GM19043 (cell line): ENCODE measurements at regions not wholly inside any gene's neighbourhood (a gene's known extent, or its start where the extent isn't known, plus 50 kb on each side); places are given as distances from the start of the nearest gene placed in this dataset.

ENCODE experiments used
- ATAC-seq: cut with Tn5 transposase; IDR thresholded peaks from one replicate; pipeline ENCODE4 v1.9.1; 2021; ENCODE audit warnings: low read depth; ENCODE audit not compliant: unreplicated experiment

DNA sequence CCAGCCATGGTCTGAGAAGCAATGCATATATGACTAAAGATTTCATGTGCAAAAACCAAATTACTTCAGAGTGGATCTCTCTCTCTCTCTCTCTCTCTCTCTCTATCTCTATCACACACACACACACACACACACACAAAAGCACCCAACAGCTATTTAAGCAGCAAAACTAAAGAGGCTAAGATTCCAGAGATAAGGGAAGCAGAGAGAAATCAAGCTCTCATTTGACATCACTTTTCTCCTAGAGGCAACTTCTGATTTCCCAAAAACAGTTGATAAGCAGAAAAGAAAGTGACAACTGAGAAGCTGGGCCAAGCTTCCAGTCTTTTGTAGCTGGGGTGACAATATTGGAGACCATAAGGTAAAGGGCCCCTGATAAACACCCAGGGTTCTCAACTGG lies 526.0 kb upstream of the NR2F2 start:
- no peak for ATAC-seq

DNA sequence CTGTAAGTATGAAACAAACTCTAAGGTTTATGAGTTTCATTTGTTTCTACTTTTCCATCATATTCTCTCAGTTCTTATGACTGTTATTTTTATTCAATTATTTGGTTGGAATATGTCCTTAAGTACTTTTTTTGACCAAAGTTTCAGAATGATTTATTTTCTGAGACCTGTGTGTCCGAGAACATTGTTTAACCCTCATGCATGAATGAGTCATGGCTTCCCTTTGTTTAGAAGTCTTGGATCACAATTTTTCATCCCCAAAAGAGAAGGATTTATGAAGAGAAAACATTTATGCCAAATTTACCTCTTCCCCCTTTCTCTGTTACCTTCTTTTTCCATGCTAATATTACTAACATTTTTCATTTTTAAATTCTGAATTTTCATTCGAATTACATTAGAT lies 518.0 kb upstream of the NR2F2 start:
- ATAC-seq, result no peak

DNA sequence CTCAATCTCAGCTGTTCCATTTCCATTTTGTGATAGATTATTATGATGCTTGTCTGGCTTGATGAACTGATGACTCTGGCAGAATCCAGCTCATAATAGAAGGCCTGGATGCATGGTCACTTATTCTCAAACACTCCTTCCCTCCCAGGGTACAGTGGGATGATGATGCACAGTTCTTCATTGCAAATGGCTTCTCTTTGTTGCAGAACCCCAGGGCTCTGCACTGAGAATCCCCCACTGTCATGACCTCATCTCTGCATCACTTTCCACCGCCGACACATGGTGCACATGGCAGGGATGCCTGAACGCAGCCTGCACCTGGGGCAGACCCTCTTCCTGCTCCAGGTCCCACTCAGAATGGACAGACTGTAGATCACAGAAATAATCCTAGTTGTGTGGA lies 515.6 kb upstream of the NR2F2 start:
- ATAC-seq, result no peak

DNA sequence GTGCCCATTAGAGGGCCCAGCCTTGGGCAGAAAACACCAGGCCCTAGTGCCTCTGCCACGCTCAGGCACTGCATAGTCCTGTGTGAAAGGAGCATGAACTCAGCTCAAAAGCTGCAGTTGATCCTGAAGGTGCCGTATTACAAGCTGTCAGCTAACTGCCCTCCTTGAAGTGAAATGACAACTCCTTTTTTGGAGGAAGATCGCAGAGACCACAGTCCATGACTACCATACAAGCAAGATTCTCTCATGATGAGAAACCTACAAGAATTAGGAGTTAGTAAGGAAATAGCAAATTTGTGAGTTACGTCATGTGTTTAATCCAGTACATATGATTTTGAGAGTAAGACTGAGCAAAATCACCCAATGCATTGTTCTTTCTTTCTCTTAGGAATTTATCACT lies 513.9 kb upstream of the NR2F2 start:
- ATAC-seq, result no peak

DNA sequence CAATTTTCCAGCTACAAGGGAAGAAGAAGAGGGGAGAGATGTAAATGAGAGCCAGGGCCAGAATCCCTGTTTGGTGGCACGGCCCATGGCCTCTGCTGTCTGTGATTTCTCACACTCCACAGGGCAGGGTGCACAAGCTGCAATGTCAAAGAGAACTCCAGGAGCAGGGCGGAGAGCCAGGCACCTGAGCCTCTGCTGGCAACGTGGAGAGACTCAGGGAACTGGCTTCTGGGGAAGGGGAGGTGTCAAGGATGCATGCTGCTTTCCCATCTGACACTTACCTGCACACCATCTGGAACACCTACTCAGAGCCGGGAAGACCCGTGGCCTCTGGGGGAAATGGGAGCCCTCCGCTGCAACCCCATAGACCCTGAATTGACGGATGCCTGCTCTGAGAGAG lies 507.5 kb upstream of the NR2F2 start:
- no peak for ATAC-seq

DNA sequence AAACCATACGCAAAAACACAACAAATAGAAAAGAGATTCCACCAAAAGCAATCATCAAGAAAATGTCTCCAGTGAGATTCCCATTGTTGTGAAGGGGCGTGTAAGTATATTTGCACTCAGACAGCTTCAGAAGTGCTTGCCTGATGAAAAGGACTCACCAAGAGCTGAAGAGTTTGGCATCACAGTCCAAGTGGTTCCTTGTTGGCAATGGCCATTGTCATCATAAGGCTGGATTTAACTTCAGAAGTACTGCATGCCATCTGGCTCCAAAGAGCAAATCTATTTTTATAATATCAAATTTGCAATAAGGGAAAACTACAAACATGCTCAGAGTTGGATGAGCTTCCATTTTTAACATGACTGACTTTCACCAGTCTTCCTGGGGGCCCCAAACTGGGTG lies 505.3 kb upstream of the NR2F2 start:
- no peak for ATAC-seq

DNA sequence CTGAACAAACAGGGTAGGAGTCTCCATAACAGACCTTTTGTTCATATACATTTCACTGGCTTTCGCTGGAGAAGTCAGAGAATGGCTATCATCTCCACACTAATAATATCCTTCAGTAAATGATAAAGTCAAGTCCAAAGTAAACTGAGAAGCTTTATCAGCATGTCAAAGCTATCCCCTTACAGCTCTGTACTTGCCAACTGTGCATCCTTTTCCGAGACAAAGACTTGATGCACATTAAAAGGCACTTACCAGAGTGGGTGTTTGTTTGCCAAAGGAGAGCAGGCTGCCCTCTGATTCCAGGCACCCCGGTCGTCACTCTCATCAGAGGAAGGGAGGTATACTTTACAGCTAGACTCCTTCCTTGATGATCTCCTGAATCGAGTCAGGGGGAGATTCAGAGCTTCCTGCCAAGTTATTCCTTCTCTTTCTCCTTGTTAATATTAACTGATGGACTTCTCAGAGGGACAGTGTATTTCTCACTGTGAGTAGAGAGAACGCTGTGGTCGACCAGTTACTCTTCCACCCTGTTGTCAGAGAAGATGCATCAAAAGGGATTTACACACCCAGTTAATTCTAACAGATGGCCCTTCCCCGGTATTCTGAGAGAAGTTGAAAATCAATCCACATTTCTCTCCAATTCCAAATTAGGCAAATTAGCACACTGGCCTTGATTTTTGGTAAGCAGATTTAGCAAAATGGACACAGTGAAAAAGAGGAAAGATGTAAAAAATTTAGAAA lies 504.7 kb upstream of the NR2F2 start:
- ATAC-seq, result no peak

DNA sequence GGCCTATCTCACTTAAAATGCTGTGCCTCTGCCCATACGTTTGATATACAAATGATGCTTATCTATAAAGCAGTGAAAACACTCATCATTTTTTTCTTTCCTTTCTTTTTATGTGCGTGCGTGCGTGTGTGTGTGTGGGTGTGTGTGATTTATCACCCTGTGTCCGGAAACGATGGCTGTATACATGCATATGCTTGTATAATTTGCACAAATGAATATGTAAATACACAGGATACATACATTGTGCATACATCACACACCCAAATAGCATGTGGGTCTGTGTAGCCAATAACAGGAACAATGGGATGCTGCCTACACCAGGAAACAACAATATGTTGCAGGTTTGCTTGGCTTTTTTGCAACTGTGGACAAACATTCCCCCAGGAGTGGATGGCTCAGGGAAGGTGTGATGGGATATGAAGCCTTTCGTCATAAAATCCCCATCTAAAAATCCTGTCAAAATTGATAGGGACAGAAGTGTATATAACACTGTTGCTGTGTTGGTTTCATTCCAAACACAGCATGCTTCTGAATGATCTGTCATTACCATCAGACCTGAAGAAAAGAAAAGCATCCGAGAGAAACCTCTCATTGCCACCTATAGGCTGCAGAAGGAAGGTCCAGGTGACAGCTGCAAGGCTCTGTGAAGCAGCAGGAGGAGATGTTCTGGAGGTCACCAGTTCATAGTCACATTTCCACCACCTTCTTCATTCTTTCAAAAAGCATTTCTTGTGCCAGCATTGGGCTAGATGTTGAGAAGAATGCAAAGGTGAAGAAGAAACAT lies 503.9 kb upstream of the NR2F2 start:
- ATAC-seq, result no peak

DNA sequence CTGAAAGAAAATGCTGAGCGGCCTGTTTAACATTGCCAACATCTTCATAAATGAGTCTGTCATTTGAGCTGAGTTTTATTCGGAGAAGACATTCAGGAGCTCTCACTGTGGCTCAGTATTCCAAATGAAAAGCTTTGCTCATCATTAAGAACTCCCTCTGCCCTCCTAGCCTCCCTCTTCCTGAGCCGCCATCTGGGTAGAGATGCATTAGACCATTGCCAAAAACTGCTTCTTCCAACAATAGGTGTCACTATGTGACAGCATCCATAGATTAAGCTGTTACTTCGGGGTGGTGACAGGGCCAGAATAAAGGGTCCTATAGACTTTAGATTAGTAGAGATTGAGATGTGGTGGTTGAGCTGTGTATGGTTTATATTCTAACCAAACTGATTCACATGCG lies 501.4 kb upstream of the NR2F2 start:
- no peak for ATAC-seq

DNA sequence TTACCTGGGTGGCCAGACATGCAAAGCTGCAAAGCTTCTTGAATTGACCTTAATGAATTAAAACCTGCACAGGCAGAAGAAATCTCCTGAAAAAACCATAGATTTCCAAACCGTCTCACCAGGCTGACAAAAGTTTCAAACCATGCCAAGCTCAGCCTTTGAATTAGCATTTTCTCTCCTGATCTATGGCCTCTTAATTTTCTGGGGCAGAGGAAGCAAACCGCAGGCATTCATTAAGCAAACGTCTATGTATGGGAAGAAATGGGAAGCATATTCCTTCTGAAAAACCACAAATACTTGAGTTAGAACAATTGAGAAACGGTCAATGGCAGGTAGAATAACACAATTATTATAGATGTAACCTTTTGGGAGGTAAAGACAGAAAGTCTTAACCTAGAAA lies 500.2 kb upstream of the NR2F2 start:
- no peak for ATAC-seq

DNA sequence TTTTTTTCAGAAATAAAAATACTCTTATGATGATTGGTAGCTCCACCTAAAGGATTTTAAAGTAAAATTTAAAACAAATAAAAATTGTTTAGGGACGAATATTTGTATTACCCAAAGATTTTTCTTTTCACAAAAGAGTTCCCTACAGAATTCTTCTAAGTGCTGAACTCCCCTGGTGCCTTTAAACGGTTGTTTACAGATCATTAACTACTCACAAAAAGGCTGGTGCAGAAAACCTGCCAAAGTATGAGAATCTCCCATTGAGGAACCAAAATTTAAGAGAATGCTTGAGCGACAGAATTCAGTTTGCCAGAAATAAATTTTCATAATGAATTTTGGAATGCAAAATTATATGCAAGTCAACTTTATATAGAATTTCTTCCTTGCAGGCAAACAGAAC lies 497.8 kb upstream of the NR2F2 start:
- no peak for ATAC-seq

DNA sequence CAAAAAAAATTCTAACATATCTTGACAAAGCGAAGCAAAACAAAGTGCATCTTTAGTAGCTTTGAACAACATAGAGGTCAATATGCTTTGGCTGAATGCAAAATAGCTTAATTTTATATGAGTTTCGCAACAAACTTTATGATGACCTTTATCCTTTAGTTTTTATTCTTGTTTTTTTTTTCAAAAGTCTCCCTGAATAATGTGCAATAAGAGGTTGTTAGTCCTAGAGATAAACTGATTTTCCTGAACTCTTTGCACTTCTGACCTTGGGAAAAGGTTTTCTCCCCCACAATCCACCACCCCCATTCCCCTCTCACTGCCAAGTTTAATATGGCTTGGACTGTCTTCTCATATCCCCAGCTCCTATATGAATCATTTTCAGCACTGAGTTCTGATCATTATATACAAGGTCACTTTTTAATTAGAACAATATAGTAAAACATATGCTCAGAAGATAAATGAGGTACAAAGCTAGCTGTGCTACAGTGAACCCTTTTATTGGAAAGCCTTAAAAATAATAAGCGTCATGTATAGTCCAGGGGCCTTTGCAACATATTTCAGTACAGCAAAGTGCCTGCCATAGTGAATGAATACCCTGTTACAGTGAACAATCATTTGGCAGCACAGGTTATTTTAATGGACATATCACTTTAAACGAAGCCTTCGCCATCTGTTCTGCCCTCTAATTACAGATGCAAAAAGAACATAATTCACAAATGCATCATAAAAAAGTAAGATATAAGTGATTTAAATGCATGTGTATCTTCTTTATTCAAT lies 496.3 kb upstream of the NR2F2 start:
- no peak for ATAC-seq

DNA sequence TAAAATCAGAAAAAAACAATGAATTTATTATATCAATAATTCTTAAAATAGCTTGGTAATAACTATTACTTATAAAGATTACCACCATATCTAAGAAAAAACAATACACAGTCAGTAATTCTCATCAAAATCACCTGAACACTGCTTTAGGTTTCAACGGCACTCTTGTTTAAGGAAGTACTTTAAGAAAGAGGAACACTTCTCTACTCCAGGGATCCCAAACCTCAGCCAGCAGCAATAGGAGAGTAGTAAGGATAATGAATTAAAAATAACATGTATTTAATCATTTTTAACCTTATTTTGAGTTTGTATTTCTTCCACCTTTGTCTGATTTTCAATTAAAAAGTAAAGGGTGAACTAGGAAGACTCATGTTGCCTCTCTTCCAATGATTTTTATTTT lies 494.0 kb upstream of the NR2F2 start:
- no peak for ATAC-seq

DNA sequence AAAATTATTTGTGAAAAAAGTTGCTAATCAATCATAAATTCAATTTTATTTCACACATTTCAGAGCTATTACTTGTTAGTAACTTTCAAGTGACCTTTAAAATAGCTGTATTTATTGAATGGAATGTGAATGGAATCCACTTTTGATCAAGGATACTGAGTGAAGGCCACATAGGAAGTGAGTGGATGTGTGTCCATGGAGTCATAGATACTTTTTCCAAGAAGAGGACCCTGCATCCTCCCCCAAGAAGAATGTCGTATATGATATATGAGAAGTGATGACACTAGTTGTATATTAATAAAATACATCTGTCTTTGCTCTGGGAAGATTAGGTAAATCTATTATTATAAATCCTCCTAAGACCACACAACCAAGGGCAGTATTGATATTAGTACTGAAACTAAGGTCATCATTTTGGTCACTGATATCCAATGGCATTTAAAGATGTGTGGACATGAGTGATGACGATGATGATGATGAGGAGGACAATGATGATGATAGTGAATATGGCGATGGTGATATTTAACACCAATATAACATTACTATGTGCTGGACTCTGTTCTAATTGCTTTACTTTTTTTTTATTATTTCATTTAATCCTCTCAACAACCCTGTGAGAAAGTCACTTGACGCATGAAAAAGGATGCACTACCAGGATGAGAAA lies 493.0 kb upstream of the NR2F2 start:
- no peak for ATAC-seq

DNA sequence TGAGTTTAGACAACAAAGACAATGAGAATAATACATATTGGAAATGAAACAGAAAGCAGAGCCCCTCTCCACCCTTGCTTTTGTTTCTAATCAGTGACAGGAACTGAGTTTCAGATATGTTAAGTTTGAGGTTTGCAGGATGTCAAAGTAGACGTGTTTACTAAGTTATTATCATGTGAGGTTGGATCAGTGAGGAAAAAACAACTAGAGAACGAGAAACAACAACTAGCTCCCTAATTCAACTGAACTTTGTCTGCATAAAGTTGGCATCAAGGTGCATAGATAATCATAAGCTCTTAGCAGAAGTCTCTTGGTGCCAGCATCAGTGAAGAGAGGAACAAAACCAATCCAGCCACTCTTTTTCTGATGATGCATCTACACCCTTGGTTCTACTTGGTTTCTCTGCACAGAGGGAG lies 491.1 kb upstream of the NR2F2 start:
- ATAC-seq, result peak; percentile 90

DNA sequence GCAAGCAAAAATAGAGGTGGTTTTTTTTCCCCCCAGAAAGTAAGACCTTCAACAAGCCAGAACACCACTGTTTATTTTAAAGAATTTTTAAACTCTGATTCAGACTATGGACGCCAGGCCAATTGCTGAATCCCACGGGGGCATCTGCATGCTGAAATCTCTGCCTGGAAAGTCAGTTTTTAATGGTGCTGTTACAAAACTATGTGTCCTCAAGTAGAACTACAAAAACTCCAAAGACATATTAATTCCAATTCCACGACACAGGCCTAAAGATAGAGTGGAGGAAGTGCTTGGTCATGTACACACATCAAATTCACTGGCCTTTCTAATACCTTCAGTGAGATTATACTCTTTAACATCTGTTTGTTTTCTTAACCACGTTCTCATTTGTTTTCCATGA lies 490.5 kb upstream of the NR2F2 start:
- ATAC-seq, result no peak

DNA sequence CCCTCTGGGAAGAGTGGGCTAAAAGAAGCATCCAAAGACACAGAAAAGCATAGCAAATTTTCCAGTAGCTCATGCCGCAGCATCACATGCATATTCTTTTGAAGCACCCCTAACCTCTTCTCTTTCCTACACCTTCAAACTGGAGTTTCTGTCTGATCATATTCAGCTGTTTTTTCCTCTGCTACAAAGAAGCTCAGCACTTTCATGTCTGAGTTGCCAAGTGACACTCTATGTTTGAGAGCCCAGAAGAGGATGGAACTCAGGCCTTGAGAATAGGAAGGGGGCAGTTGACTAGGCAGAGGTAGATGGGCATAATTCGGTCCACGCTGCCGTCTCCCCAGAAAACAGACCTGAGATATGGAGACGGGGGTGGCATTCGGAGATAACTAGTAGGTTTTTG lies 489.6 kb upstream of the NR2F2 start:
- no peak for ATAC-seq

DNA sequence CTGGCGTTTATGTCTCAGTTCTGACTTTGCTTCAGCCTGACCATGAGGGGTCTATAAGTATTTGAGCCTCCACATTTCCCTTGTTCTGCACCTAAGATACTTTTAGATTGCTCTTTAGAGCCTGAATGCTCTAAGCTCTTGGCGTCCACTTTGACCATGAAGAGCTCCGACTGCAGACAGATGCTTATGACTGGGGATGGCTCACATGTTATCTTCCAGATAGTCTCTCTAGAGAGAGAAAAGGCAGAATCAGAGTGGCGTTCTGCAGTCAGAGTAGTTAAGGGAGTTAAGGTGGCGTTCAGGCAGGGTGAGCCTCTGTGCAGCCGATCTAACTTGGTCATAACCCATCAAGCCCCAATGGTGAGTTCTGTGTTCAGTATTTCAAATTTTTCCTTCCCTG lies 487.9 kb upstream of the NR2F2 start:
- ATAC-seq, result no peak

DNA sequence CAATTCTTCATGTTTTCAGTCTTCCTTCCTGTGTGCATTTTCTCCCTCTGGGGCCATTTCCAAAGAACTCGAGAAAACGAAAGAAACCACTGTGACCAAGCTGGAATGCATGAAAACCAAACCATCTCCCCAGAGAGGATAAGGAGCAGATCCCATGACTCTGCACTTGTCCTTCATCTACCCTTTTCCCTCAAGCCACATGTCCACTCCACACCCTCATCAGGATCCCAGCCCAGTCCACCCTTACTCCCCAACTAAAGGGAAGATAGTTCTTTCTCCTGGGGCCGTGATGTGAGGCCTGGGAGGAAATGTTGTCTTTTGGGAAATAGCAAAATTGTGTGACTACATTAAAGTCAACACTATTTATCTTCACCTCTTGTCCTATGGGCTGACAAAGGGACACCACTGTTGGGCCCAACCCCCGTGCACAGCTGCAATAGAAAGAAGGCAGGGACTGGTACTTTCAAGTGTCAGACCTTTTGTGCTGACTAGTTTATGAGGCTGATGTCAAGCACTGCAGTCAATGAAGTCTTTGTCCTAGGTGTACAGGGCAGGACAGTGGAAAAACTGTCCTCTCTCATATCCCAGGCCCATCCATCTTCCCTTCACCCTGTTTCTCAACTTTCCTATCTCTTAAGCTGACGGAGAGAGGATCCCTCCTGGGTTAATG lies 487.1 kb upstream of the NR2F2 start:
- ATAC-seq, result no peak

DNA sequence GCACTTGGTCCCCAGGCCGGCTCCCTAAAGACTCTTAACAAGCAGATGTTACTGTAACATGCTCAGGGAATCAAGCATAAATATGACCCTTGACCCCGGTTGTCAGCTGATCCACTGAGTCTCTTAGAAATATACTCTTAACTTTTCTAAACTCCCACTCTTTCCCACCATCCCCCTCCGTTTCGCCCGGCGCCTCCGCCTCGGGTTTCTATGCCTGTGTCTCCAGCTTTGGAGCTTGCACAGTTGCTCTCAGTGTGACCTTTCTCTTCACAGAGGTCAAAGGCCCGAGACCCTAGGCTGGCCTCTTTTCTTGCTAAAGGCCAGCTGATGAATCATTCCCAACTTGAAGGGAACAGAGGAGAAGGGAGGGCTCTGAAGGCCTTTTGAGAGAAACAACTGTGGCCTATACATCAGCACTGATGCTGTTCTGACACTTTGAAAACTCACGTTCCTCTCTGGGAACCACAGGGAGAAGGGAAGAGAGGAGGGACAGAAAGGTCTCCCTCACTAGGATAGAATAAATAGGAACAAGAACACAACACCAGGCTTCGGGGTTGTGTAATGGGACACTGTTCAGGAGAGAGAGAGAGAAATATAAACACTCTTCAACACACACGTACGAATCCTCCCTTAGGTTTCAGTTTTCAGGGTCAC lies 484.5 kb upstream of the NR2F2 start:
- ATAC-seq, result no peak
